ENCODE measurements at regions not wholly inside any gene's neighbourhood (a gene's known extent, or its start where the extent isn't known, plus 50 kb on each side); places are given as distances from the start of the nearest gene placed in this dataset.

DNA sequence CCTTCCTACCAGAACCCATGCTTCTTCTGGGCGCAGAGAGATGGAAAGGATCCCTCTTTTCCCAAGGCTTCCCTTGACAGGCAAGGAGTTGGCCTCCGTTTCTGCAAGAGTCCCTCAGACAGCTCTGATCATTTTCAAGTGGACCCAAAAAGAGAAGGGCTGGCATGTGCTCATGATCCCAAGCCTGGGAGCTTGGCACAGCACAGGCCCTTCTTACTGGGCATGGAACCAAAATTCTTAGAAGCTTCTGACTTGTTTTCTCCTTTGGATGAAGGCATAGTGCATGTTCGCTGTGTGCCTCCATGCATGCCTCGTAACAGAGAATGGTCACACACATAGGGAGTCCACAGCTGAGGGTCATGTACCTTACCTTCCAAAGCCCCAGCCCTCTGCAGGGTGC is 449.6 kb downstream of the MIAT start:
- TF ChIP-seq POLR2A (IDR thresholded peaks at IDR 0.05) (no peak), POLR2AphosphoS5 (IDR thresholded peaks at IDR 0.05; ENCODE audit: insufficient read depth in 1 of 2, low read depth in 1 of 2) (no peak)
- TF ChIP-seq, protein P1, sequence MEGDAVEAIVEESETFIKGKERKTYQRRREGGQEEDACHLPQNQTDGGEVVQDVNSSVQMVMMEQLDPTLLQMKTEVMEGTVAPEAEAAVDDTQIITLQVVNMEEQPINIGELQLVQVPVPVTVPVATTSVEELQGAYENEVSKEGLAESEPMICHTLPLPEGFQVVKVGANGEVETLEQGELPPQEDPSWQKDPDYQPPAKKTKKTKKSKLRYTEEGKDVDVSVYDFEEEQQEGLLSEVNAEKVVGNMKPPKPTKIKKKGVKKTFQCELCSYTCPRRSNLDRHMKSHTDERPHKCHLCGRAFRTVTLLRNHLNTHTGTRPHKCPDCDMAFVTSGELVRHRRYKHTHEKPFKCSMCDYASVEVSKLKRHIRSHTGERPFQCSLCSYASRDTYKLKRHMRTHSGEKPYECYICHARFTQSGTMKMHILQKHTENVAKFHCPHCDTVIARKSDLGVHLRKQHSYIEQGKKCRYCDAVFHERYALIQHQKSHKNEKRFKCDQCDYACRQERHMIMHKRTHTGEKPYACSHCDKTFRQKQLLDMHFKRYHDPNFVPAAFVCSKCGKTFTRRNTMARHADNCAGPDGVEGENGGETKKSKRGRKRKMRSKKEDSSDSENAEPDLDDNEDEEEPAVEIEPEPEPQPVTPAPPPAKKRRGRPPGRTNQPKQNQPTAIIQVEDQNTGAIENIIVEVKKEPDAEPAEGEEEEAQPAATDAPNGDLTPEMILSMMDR (IDR thresholded peaks at IDR 0.05): no peak

All from vagina (tissue), 2 donors.